ENCODE measurements at regions not wholly inside any gene's neighbourhood (a gene's known extent, or its start where the extent isn't known, plus 50 kb on each side); places are given as distances from the start of the nearest gene placed in this dataset.

- H3K27ac ChIP-seq: no peak overlapping the region
- DNase-seq (ENCODE audit: low spot score in 2 of 2): no peak
- no peak for TF ChIP-seq CTCF (IDR thresholded peaks at IDR 0.05)
- TF ChIP-seq POLR2AphosphoS5 (IDR thresholded peaks at IDR 0.05): no peak
- no peak for TF ChIP-seq POLR2A (IDR thresholded peaks at IDR 0.05)
- H3K4me3 ChIP-seq: no peak overlapping the region
- intact Hi-C loops (cut with DNase I; ENCODE audit: low total_unique reads): no loop called here
- no peaks in the 10 kb centered on the region for H3K9me3 ChIP-seq
- H3K36me3 ChIP-seq: no peaks in the 10 kb centered on the region
- H3K4me1 ChIP-seq: no peaks in the 10 kb centered on the region
- H3K27me3 ChIP-seq: peaks cover 0 to 12% of the 10 kb centered on the region in 2 donors
These were observed 400.9 kb upstream of the FGF13 start for GRCh38 chrX:139112432-139112831.

GRCh38 chrX:139106069-139106468 is 394.6 kb upstream of the FGF13 start:
- no peak overlapping the region for H3K27ac ChIP-seq
- H3K4me3 ChIP-seq: no peak overlapping the region
- no peaks in the 10 kb centered on the region for H3K9me3 ChIP-seq
- TF ChIP-seq POLR2AphosphoS5 (IDR thresholded peaks at IDR 0.05) (no peak), POLR2A (IDR thresholded peaks at IDR 0.05) (no peak)
- H3K36me3 ChIP-seq: no peaks in the 10 kb centered on the region
- no peaks in the 10 kb centered on the region for H3K4me1 ChIP-seq
- no peak for DNase-seq (ENCODE audit: low spot score in 2 of 2)
- intact Hi-C loops (cut with DNase I; ENCODE audit: low total_unique reads): no loop called here
- peaks cover 0 to 7% of the 10 kb centered on the region in 2 donors for H3K27me3 ChIP-seq

GRCh38 chrX:139094671-139095592 is 383.4 kb upstream of the FGF13 start:
- Histone ChIP-seq H3K9me3 (no peaks in the 10 kb centered on the region), H3K36me3 (no peaks in the 10 kb centered on the region), H3K4me1 (no peaks in the 10 kb centered on the region), H3K27ac (no peak overlapping the region), H3K4me3 (no peak overlapping the region), H3K27me3 (peaks cover 0 to 15% of the 10 kb centered on the region in 2 donors)
- intact Hi-C loops (cut with DNase I; ENCODE audit: low total_unique reads): no loop called here
- TF ChIP-seq CTCF (IDR thresholded peaks at IDR 0.05): no peak
- TF ChIP-seq POLR2AphosphoS5 (IDR thresholded peaks at IDR 0.05): no peak
- TF ChIP-seq POLR2A (IDR thresholded peaks at IDR 0.05): no peak
- no peak for DNase-seq (ENCODE audit: low spot score in 2 of 2)

- no peaks in the 10 kb centered on the region for H3K4me1 ChIP-seq
- no peak for DNase-seq (ENCODE audit: low spot score in 2 of 2)
- H3K27me3 ChIP-seq: peaks cover 0 to 15% of the 10 kb centered on the region in 2 donors
- H3K4me3 ChIP-seq: no peak overlapping the region
- TF ChIP-seq POLR2AphosphoS5 (IDR thresholded peaks at IDR 0.05) (no peak), POLR2A (IDR thresholded peaks at IDR 0.05) (no peak), CTCF (IDR thresholded peaks at IDR 0.05) (no peak)
- H3K27ac ChIP-seq: no peak overlapping the region
- H3K36me3 ChIP-seq: no peaks in the 10 kb centered on the region
- intact Hi-C loops (cut with DNase I; ENCODE audit: low total_unique reads): no loop called here
- no peaks in the 10 kb centered on the region for H3K9me3 ChIP-seq
These were observed 381.7 kb upstream of the FGF13 start for GRCh38 chrX:139093201-139093600.

GRCh38 chrX:139091878-139092277 is 380.4 kb upstream of the FGF13 start:
- no peak overlapping the region for H3K27ac ChIP-seq
- TF ChIP-seq POLR2A (IDR thresholded peaks at IDR 0.05): no peak
- no peak for TF ChIP-seq POLR2AphosphoS5 (IDR thresholded peaks at IDR 0.05)
- no peak for TF ChIP-seq CTCF (IDR thresholded peaks at IDR 0.05)
- intact Hi-C loops (cut with DNase I; ENCODE audit: low total_unique reads): no loop called here
- no peaks in the 10 kb centered on the region for H3K9me3 ChIP-seq
- H3K4me3 ChIP-seq: no peak overlapping the region
- no peak for DNase-seq (ENCODE audit: low spot score in 2 of 2)
- H3K36me3 ChIP-seq: no peaks in the 10 kb centered on the region
- no peaks in the 10 kb centered on the region for H3K4me1 ChIP-seq
- peaks cover 0 to 15% of the 10 kb centered on the region in 2 donors for H3K27me3 ChIP-seq

All from breast epithelium (tissue), 4 donors.